GM18951 (cell line): ENCODE measurements at regions not wholly inside any gene's neighbourhood (a gene's known extent, or its start where the extent isn't known, plus 50 kb on each side); places are given as distances from the start of the nearest gene placed in this dataset.

Experiments
- POLR2A ChIP-seq: IDR thresholded peaks from 4 replicates; pipeline ENCODE4 v1.6.1; 2011; ENCODE audit warnings: mild to moderate bottlenecking; ENCODE audit not compliant: insufficient read length, insufficient read depth; ENCODE audit errors: extremely low read depth
- in situ Hi-C: fragments of 300-500 bp; cut with MboI; formaldehyde crosslinking; loops from one replicate; pipeline ENCODE4 v1.12.0; 2022; ENCODE audit warnings: low sequenced_read_pairs, mixed read lengths, inconsistent platforms; ENCODE audit not compliant: unreplicated experiment

DNA sequence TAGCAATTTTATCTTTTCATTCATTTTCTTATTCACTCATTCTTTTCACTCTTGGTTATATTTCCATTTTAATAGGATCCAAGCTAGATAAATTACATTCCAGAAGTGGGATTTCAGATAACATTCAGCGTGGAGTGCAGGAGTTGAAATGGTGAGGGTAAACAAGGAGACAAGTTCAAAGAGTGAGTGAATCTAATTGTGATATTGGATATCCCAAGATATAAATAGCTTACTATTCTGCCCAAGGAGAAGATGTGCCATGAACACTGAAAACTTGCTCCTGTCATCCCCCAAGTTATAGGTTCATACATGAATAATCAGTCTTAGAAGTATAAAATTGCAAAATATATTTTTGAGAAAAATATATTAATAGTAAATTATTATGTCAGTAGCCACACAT is 459.3 kb downstream of the CETN3 start:
- no peak for TF ChIP-seq POLR2A
- in situ Hi-C loops, result no loop called here

DNA sequence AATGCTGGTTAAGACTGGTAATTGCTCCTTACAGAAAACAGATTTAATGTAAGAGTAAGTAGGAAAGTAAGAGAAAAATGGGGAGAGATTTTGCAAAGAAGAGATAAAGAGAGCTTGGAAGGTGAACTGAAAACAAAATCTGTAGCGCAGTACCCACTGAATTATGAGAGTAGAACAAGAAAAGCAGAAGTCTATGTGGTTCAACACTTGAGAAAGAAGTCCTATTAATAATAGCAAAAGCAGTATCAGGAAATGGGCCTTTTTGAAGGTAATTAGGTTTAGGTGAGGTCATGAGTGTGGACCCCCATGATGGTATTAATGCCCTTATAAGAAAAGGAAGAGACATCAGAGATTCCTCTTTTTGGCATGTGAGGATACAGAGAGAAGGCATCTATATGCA is 460.6 kb downstream of the CETN3 start:
- in situ Hi-C loops, result no loop called here
- TF ChIP-seq POLR2A, result no peak

DNA sequence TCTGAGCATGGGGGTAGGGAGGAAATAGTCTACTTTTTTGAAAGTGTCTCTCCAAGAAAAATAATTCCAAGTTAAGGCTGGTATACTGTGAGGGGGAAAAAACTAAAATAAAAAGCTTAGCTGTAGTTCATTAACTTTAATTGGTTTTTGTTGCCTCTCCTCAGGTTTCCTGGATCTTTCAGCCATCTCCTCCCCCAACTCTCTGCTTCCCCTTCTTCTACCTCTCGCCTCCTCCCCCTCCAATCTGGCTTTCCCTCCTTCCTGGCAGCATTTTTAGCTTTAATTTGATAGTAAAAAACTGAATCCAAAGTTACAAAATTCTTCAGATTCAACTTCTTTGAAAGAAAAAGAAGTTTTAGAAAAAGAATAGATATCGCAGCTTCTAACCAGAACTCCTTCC is 462.6 kb downstream of the CETN3 start:
- in situ Hi-C loops, result no loop called here
- TF ChIP-seq POLR2A, result no peak

DNA sequence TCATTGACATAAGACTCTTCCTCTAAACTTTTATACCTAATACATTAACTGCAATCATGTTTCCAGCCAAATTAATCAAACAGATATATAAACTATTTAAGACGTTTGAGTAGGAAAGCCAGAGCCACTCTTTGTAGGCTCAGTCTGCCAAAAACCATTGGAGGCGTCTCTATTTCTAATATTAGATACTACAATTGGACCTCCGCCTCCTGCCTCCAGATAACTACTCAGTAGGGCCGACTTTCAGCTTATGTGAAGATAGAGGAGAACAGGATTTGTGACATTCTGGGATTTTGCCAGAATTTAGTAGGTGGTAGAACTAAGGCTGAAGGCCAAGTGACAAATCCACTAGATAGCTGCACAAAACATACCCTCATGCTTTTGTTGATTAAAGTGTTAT is 463.0 kb downstream of the CETN3 start:
- no peak for TF ChIP-seq POLR2A
- in situ Hi-C loops, result no loop called here

DNA sequence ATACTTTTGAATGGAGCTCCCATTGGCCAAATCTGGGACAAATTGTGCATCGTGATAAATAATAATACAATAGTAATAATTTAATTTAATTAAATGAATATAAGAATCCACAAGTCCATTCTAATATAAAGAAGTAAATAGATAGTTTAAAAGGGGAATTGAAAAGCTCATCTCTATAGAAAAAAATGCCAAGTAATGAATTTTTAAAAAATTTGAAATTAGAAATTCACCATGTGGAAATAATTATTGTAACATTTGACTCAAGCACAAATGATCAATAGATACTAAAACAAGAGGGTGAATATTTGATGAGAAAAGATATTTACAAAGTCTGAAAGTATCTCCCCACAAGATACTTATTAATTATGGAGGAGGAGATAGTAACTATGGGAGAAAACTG is 467.4 kb downstream of the CETN3 start:
- in situ Hi-C loops, result no loop called here
- no peak for TF ChIP-seq POLR2A

DNA sequence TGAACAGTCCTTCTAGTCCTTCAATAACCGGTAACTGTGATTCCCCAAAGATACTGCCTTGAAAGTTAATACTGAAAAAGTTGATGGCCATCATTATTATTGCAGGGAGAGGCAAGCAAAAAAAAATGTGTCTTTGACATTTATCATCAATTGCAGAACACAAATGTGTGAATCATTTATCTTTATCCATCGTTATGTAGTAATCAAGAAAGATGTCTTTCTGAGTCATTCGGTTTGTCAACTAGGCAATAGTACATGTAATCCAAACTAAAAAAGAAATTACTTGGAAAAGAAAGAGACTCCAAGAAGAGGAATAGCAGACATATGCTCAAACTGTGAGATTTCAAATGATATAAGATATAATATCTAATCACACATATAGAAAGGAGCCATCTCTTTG is 473.0 kb downstream of the CETN3 start:
- in situ Hi-C loops, result no loop called here

DNA sequence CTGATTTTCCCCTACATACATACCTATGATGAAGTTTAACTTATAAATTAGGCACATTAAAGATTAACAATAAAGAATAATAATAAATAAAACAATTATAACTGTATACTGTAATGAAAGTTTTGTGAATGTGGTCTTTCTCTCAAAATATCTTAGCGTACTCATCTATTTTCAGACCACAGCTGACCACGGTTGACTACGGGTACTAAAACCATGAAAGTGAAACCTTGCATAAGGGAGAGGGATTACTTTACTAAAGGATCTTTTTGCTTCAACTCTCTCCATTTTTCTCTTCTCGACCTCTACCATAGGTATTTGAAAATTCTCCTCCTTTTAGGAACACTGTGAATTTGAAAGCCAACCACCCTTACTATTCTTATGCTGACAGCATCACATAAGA is 475.5 kb downstream of the CETN3 start:
- in situ Hi-C loops, result no loop called here
- no peak for TF ChIP-seq POLR2A

More for the DNA sequence above, 473.0 kb downstream of the CETN3 start:
- no peak for TF ChIP-seq POLR2A

DNA sequence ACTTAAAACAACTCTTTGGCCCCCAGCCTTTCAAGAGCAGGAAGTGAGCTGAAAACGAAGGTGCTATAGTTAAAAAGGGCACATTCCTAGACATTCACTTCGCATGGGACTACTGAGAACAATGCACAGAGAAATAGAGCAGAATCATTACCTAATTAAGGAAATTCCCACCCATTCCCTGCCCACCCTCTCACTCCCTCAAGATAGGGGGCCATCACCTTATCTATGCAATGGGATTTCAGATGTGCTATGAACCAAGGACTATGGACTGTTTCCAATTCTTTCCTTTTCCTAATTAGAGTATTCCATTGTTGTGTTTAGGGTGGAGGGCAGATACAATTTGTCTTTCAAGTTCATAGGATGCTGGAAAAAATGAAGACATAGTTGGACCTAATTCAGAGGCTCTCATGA is 476.8 kb downstream of the CETN3 start:
- TF ChIP-seq POLR2A, result no peak
- in situ Hi-C loops, result no loop called here

DNA sequence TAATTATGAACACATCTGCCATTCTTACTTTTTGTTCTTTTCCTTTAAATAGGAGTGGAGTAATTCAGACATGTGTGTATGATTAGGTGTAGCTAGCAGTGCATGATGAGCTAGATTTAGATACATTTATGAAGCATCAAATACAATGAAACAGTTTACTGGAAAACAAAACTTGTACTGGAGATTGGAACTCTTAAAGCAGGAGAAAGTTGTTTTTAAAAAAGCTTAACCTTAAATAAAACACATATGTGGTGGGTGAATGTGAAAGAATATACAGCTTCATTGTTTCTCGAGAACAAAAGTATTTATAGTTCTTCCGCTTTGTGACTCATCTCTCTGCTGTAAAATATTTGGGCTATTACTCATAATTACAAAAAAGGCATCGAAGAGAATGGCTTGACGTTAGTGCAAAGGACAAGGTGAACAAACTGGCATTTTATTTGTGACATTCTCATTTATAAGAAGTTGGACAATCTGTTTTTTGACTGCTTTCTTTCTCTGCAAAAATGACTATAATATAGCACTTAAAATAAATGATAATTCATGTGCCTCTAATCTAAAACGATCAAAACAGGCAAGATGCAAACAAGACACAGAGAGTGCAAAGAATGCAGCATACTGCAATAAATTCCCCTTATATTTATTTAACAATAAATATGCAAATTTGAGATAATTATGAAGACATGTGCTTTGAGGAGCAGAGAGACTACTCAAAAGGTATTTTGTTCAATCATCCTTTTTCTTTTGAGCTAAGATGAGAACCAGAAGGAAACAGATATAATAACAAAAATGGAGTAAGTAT is 478.8 kb downstream of the CETN3 start:
- in situ Hi-C loops, result no loop called here
- TF ChIP-seq POLR2A, result no peak

DNA sequence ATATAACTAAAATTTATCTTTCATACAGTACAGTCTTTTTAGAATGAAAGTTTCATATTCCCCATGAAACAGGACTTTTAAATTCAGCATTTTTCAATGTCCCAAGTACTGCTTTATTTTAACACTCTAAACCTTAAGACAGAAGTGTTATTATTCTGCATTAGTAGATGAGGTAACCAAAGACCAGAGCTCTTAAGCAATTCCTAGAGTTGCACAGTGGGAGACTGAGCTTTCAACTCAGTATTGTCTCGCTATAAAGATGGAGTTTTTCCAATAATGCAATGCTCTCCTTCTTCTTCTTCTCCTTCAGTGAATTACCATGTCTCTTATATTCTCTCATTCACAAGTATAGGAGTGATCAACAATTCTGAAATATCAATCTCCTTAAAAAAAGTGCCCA is 479.7 kb downstream of the CETN3 start:
- in situ Hi-C loops, result no loop called here
- no peak for TF ChIP-seq POLR2A

DNA sequence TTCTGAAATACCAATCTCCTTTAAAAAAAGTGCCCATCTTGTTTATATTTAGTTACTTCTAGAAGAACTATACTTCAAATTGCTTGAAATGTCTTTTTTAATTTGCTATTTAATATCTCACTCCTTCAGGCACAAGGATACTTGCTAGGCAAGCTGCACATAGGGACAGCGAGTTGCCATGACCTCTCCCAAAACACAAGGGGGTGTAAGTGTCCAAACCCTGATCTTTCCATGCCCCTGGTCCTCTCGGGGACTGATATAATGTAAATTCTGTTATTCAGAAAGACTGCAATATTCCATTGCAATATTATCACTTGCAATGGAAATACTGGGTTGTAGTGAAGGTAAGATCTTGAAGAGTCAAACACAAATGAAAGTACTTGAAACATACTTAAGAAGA is 480.4 kb downstream of the CETN3 start:
- in situ Hi-C loops, result no loop called here
- no peak for TF ChIP-seq POLR2A

DNA sequence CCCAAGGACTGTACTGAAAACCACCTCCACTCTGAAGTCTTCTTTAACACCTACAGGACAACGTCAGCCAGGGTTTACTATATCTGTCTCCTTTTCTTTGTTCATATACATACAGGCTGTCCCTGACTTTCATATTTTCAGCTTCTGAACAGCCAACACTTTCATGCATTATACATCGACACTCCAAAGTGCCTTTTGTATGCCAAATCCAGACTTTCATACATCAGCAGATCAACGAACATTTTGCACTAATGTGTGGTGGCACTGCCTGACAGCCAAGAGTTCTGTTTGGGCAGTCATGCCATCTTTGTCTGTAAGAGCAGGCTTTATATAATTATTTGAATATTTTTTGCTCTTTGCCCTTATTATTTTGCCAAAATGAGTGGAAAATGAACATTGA is 487.4 kb downstream of the CETN3 start:
- in situ Hi-C loops, result no loop called here
- TF ChIP-seq POLR2A, result no peak

DNA sequence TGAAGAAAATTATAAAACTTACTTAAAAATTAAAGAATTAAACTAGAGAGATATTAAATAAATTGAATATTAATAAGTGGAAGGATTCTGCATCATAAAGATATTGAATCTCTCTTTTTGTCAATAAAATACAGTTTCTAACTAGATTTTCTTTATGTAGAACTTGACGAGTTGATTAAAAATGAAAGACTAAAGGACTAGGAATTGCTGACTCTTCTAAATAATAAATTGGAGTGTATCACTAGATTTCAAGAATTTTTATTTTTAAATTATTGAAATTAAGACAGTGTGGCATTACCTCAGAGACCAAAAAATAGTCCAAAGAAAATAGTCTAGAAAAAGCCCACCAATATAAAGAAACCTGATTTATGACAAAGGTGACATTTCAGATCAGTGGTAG is 492.4 kb downstream of the CETN3 start:
- in situ Hi-C loops, result no loop called here
- no peak for TF ChIP-seq POLR2A

DNA sequence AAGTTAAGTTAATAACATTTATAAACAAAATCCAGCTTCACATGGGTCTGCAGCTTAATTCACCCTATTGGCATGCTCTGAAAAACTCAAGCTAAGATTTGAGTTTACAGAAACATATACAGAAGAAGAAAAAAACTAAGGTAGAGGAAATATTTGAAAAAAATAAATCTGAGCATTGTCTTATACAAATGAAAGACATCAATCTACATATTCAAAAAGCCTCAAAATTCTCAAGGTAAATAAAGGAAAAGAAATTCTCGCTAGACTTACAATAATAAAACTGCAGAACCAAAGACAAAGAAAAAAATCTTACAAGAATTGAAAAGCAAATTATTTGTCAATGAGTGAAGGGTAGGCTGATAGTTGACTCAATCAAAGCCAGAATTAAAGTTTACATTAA is 493.4 kb downstream of the CETN3 start:
- TF ChIP-seq POLR2A, result no peak
- in situ Hi-C loops, result no loop called here

DNA sequence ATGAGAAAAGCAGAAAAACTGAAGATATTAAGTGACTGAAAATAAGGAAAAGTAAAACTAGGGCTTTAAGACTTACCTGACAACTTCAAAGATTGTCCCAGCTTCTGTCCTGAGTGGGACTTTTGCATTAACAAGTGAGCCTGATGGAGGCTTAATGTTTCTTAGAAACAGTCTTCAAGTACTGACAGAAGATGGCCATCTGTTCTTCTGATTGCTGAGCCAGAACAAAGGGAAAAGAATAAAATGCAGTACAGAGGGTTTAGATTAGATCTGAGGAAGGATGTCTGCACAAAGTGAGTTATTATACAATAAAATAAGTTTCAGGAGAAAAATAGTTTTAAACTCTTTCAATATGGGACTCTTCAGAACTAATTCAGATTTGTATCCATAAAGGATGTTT is 500.7 kb downstream of the CETN3 start:
- in situ Hi-C loops, result no loop called here
- no peak for TF ChIP-seq POLR2A
